Umbilical cord (tissue), 1 donor: ENCODE measurements at regions not wholly inside any gene's neighbourhood (a gene's known extent, or its start where the extent isn't known, plus 50 kb on each side); places are given as distances from the start of the nearest gene placed in this dataset.
"Not testable (repeated sequence)": the region's sequence is repeated elsewhere in the genome, so short reads cannot be mapped to it uniquely, and the experiment has no call there.

Source experiments
- DNase-seq: peaks from one replicate; pipeline ENCODE4 v3.0.0-alpha.2; 2015; ENCODE audit warnings: low spot score

DNA sequence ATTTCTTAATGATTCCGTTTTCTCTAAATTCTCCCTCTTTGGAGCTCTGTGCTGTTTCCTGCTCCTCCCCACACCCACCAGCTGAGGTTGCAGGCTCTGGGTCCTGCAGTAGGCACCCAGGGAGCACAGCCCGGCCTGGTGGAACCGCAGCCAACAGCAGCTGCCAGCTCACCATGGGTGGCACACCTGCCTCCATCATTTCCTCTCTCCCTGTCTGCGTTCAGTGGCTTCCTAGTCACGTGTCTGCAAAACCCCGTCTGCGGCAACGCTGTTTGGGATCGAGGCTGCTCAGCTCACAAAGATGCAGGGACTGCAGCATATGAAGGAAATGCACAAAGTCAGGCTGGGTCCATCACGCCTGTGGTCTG is 367.8 kb downstream of the IRX2 start:
- no peak for DNase-seq

DNA sequence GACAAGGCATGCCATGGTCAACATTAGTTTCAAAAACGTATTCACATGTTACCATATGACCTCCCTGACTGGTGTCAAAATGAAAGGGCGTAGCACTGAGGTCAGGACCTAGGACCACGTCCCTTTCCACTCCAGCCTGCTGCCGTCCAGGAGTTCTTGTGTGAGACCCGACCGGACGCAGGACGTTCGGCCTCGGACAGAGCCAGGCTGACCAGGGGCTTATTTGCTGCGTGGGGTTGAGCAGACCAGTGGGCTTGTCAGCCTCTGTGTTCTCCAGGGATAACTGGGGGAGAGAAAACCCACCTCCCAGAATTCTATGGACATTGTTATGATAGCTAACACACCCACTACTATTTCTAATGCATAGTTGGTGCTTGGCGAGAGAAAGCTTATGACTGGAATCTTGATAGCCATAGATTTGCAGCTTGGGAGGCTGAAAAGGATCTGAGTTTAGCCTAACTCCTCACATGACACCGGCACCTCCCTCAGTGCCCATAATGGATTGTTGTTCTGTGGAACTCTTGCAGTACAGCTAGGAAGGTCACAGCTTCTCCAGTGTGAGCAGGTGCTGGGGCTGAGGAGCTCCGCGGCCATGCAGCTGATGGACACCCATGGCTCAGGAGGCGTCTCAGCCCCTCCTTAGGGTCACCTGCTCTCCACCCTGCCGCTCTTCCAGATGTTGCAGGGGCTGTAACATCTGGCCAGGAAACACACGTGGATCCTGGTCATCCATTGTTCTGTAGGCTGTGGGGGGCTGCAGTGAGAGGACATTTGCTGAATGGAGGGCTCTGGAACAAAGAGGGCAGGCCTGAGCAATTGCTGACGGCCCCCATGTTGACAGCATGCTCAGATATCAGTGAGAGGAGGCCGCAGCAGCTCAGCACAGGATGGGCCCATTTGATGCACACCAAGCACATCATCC is 368.4 kb downstream of the IRX2 start:
- no peak for DNase-seq

DNA sequence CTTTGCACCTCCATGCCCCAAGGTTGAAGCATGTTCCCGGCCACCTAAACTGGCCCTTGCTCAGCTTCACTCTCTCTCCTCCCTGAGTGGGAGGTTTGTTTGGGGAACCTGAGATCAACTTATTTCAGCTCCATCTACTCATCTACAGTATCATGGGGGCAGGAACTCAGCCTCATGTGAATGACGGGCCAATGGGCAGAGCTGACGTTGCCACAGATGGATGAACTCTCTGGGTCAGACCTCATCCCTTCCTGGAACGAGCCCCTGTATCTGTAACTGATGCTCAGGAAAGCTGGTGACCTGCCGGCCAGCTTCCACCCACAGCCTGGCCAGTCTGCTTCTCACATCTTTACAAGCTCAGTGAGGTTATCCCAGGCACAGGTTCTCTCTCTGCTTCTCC is 369.6 kb downstream of the IRX2 start:
- no peak for DNase-seq

DNA sequence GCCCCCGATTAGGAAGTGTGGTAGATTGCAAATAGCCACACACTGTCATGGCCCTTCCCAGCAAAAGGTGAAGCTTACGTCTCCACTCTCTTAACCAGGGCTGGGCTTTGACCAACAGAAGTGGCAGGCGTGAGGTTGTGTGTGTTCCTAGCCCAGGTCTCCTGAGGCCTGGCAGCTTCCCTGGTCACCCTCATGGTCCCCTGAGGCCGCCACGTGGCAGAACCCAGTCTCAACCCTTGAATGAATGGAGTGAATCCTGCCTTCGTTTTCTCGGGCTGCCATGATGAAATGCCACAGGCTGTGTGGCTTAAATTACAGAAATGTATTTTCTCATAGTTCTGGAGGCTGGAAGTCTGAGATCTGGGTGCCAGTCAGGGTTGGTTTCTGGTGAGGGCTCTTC is 370.4 kb downstream of the IRX2 start:
- DNase-seq = no peak

DNA sequence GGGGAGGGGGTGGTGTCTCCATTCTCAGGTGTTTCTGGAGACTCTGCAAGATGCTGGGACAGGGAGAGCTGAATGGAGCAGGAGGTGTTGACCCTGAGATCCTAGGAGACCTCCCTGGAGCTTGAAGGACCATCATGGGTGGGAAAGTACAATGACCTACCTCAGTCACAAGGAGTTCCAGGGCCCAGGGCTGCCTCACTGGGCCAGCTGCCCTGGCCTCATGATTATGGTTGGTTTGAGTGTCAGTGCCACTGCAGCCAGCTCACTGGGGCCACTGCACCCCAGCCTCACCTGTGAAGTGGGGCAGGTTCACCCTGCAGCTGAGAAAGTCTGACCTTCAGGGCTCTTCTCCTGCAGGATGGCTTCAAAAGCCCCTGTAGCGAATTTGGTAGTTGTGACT is 372.5 kb downstream of the IRX2 start:
- DNase-seq = no peak

DNA sequence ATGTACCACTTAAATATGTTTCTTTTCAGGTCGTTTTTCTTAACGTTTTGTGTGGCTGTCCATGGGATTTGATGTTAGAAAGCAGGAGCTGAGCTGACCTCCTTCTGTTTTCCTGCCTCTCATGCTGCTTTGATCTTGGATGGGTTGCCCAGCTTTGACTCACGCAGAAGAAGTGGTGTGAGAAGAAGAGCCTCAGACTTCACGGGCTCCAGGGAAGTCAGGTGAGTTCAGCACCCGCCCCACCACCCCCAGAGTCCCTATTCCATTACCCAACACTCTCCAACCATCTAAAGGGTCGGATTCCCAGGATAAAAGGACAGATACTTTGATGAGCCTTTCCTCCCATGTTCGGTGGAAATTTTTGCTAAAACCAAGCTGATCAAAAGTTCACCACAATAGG is 373.4 kb downstream of the IRX2 start:
- no peak for DNase-seq

DNA sequence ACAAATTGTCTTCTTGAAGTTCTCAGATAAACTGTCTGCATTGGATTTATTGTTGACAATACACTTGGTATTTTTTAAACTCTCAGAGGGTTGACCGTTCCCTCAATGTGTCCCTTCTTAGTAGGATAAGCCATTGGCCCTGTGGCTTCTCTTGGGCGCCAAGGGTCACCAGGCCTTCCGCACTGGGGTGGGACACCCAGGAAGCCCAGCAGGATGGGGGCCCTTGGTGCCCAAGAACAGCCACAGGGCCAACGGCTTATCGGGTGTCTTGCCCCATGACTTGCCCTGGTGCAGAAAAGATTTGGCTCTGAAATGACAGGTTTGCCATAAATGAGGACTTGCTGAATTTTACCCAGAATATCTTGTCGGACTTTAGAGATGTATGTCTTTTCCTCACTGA is 375.0 kb downstream of the IRX2 start:
- no peak for DNase-seq

DNA sequence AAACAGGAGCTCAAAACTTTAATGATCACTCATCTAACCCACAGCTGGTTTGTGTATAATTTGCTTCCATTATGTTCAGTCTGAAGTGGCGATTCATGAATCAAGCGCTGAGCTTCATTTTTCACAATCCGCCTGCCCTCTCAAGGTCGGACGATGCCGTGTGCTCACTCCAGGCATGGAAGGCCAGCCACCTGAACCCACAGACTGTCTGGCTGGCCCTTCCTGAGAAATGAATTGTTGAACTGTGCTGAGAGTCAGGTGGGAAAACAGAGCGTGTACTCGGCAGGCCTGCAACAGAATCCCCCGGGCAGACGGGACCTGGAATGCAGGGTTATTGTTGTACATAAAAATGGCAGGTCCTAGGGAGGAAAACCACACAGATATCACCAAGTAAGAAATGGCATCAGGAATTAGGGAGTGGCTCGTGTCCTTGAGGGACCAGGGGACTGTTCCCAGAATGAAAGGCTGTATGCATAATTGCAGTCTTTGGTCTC is 375.7 kb downstream of the IRX2 start:
- DNase-seq = no peak

DNA sequence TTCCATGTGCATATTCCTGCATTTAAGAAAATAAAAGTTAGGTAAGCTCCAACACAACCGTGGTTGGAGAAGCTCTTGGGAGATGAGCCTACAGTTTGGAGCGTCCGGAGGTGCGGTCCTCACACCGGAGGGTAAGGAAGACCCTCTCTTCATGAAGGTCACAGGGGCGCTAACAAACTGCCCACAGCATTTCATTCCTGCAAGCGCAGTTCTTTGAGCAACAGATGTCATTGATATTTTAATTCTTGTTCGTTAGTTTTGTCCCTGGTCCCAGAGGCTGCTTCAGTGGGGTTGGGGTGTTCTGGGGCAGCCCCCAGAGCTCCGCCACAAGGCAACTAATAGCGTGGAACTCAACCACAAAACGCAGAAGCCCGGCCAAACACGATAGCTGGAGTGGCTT is 376.2 kb downstream of the IRX2 start:
- no peak for DNase-seq

DNA sequence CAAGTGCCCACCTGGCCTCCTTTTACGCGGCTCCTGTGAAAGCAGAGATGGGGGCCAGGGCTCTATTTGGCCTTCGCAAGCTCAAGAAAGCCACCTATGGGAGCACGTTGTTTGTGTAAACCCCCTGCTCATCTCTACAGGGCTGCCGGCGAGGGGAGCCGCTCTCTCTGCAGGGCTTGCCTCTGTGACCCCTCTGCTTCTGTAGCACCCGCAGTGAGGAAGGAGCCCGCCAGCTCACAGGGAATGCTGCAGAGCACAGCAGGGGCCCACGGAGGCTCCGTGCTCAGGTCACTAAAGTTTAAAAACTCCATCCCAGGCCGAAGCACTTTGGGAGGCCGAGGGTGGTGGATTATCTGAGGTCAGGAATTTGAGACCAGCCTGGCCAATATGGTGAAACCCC is 376.8 kb downstream of the IRX2 start:
- DNase-seq = no peak

DNA sequence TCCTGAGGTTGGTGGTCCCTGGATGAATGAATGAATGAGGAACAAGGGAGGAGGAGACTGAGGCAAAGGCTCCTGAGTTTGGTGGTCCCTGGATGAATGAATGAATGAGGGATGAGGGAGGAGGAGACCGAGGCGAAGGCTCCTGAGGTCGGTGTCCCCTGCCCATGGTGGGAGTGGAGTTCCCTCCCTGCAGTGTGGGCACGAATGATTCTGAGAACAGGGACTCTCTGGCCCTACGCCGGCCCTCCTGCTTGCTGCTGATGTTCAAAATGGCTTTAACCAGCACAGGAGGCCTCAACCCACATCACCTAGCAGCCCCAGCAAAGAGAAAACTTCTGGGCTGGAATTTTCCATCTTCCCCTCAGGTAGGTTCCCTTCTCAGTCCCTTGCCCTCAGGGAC is 377.8 kb downstream of the IRX2 start:
- no peak for DNase-seq

DNA sequence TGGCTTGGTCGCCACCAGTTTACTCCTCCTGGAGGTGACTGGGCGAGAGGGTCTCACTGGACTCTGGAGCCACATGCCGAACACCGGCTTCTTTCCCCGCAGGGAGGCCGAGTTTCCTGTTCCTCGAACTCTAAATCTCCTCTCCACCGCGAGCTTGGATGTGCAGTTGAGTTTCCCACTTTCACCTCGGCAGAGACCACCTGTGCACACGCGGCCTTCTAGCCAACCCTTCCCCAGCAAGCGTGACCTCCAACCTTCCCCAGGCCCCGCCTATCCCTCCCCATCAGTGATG is 380.1 kb downstream of the IRX2 start:
- no peak for DNase-seq

DNA sequence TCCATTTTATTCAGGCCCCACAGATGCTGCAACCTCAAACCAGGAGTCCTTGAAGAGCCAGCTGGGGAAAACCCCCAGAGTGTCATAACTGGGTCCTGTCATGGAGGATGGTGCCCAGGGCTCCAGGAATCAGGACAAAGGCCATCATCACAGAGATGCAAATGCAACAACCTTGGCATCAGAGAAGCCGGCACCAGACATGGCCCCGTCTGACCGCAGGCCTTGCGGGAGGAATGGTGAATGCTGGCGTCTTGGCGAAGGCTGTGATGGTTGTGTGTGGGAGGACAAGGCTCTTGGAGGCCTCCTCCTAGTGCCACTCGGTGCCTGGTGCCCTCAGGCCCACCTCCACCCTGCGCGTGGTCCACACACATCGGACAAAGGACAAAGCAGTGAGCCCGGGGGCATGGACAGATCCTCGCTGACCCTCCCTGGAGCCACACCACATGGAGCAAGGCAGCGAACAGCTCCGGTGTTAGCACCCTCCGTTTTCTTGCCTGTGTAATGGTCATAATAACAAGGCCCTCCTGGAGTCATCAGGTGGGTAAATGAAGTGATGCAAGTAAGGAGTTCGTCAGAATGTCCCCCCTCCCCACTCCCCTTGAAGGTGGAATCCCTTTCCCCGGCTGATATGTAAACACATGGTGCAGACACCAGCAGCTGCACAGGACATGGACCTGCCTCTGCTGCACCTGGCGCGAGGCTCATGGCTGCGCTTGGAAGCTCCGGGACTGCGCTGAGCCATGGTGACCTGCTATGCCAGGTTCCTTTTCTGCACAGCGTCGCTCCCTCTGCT is 380.7 kb downstream of the IRX2 start:
- no peak for DNase-seq

DNA sequence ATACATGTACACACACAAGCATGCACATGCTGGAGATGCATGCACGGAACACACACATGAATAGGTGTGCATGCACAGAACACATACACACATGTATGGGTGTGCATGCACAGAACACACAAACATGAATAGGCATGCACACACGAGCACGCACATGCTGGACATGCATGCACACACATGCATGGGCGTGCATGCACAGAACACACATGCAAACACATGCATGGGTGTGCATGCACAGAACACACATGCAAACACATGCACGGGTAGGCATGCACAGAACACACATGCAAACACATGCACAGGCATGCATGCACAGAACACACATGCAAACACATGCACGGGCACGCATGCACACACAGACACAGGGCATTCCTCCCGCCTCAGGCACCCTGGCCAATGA is 382.3 kb downstream of the IRX2 start:
- no peak for DNase-seq

DNA sequence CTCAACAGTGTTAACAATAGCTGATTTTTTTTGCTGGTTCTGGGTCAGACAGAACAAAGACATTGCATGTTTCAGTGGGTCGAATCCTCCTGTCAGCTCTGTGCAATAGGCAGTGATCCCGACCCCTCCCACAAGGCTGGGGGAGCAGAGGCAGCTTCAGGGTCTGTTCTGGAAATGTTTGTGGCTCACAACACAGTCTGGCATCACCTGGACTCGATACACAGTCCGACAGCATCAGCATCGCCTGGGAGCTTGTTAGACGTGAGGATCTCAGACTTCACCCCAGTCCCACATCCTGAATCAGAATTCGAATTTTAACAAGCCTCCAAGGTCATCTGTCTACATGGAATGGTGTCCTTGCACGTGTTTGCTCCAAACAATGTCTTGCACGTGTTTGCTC is 384.7 kb downstream of the IRX2 start:
- DNase-seq = no peak

DNA sequence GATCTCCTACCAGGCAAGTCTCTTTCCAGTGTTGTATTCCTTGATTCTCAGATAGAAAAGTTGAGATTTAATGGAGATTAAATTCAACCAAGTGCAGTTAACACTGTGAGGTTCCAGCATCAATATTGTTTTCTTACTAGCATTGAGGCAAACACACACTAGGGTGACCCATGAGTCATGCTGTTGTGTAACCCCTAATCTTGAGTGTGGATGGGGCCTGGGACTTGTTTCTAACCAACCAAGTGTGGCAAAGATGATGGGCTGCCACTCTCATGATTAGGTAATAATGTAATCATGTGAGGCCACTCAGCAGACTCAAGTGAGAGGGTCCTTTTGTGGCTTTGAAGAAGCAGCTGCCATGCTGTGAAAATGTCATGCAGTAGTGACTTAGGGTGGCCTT is 394.2 kb downstream of the IRX2 start:
- no peak for DNase-seq

DNA sequence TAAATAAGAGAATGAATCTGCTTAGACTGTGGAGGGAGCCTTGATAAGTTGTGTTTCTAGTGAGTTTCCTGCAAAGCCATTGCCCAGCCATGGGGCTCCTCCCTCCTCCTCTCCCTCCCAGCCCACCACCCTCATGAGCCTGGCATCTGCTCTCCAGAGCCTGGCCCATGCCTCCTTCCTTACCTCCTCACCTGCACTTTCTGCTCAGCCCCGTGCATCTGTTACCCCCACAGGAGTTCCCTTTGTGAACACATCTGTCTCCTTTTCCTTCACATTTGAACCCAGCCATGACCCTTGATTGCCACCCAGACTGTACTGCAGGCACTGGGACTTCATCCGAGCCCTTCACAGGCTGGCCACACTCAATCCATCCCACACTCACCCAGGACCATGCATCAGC is 395.6 kb downstream of the IRX2 start:
- no peak for DNase-seq

DNA sequence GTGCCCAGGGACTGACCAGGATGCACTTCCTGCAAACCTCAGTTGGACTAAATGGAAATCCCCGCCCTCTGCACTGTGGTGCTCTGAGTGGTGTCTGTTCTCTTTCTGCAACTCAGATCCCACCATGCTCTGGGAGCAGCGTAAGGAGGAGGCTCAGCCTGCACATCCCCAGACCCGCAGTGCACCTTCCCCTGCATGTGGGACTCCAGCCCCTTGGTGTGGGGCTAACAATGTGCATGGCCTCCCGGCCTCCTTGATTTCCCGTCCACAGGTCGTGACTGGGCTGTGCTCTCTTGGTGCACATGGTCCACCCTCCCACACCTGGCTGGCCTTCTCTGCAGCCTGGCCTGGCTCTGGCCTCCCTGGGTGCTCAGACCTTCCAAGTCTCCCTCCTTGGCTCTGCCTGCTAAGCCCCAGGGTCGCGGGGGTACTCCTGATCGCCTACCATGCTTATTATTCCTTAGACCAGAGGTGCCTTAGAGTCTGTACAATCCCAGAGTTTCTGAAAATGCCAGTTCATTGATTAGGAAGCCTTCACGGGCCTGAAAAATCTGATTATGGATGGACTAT is 397.5 kb downstream of the IRX2 start:
- DNase-seq = no peak

DNA sequence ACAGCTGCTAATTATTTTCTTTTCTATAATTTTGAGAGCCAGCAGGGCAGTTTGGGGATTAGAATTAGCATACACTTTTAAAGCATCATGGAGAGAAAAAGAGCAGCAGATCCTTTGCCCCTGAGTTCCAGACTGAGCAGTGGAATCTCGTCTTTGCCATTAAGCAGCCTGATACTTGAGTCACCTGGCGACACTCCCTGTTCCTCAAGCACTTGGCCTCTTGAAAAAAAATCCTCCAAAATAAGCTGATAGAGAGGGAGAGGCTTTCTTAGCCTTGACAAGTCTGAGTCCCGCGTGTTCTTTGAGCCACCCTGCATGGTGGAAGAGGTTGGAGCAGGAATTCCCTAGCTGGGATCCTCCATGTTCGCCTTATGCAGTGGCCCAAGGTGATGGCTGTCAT is 398.3 kb downstream of the IRX2 start:
- no peak for DNase-seq

DNA sequence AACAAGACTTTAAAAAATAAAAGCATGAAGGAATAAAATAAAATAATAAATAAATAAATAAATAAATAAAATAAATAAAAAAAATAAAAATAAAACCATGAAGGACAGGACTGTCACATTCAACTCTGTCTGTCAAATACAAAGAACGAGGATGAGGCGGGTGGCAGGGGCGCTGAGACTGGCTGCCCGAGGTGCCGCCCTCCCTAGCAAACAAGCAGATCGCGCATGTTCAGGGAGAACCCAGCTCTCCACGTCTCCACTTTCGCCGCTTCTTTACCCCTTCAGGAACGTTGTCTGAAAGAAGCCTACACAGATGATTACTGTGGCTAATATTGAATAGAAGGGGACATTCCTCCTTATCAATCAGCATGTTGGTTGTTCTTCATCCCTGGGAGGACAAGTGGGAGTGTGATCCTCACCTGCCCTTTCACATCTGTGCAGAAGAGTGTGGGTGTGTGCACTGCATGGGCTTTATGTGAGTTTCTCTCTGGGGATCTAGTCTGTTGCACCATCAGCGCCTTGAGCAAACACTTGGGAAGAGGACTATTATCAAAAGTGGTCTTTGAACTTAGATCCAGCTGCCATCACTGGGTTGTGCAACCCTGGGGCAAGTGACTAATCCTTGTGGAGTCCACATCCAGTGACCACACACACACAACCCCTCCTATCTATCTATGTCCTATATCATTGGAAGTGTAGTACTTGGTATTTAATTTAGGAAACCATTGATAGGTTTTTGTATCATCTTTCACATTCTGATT is 399.2 kb downstream of the IRX2 start:
- DNase-seq = no peak

DNA sequence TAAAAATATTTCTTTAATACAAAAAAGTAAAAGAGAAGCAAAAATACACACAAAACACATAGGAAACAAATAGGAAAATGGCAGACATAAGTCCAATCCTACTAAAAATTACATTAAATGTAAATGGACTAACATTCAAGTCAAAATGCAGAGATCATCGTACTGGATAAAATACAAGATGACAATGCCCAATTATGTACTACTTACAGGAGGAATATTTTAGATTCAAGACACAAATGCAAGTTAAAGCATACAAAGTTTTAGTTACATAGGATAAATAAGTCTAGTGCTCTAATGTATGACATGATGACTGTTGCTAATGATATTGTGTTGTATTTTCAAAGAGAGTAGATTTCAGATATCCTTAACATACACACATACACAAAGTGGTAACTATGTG is 401.7 kb downstream of the IRX2 start:
- DNase-seq = not testable (repeated sequence)

DNA sequence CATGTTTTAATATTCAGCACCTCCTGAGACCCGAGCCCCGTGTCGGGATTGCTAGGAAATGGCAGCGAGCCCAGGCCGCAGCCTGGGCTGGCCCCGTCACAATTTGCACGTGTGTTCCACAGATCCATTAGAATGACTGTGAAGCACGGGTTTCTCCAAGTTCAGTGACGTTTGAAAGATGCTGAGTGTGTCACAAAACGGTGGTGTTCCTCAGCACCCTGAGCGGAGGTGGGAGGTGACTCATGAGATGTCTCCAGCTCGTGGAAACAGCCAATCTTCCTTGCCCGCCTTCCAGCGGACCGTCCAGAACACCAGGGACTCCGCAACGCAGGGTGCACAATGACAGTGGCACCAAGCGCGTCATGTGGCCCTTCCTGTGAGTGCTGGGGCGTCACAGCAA is 412.8 kb downstream of the IRX2 start:
- DNase-seq = no peak
